Body of pancreas (tissue), 4 donors: ENCODE measurements at regions not wholly inside any gene's neighbourhood (a gene's known extent, or its start where the extent isn't known, plus 50 kb on each side); places are given as distances from the start of the nearest gene placed in this dataset.

Experiments used
- ATAC-seq: fragments of 150-250 bp; one replicate; pipeline ENCODE4 v1.9.1; 2016
- DNase-seq, 4 donors: peaks; one replicate each; pipeline ENCODE4 v3.0.0-alpha.2; 2019
- H3K27ac ChIP-seq, 4 donors: fragments of 200-600 bp; sonication (generic); 1 replicate in 3 of 4; 2 replicates in 1 of 4; pipeline versions ENCODE4 v1.5.1 to v1.6.1; 2016 to 2019; ENCODE audit warnings: mild to moderate bottlenecking in 1 of 4, mixed read lengths in 1 of 4, moderate library complexity in 1 of 4
- H3K27me3 ChIP-seq, 2 donors: fragments of 200-600 bp; sonication (generic); one replicate each; pipeline ENCODE4 v1.6.0; 2016; ENCODE audit warnings: mild to moderate bottlenecking in 1 of 2
- H3K36me3 ChIP-seq, 2 donors: fragments of 200-600 bp; sonication (generic); replicated peaks in 1 of 2; 2 replicates each; pipeline ENCODE4 v1.5.1; 2016; ENCODE audit warnings: low read depth in 2 of 2; ENCODE audit not compliant: insufficient read depth in 1 of 2
- H3K4me1 ChIP-seq: fragments of 200-600 bp; sonication (generic); one replicate; pipeline ENCODE4 v1.6.0; 2016
- H3K4me3 ChIP-seq, 2 donors: fragments of 200-600 bp; sonication (generic); 1 replicate in 1 of 2; 2 replicates in 1 of 2; pipeline ENCODE4 v1.5.1; 2016 to 2019
- H3K9me3 ChIP-seq, 3 donors: fragments of 200-600 bp; sonication (generic); 1 replicate in 2 of 3; 2 replicates in 1 of 3; pipeline ENCODE4 v1.5.1; 2016
- POLR2A ChIP-seq, 3 donors: fragments of 450-650 bp; IDR thresholded peaks; one replicate each; pipeline ENCODE4 v1.6.1; 2016; ENCODE audit warnings: antibody characterized with exemption in 3 of 3, mild to moderate bottlenecking in 2 of 3
- WGBS, 2 donors: methylation state at CpG; one replicate each; pipeline ENCODE4 v1.1.5; 2017; 5-methylcytosine and 5-hydroxymethylcytosine counted together
- intact Hi-C: fragments of 100-400 bp; cut with DNase I; formaldehyde crosslinking; loops from one replicate; pipeline ENCODE4 v1.15.1; 2023
- TF ChIP-seq, protein P1 (sequence below), 7 experiments: fragments of 450-650 bp in 4 of 7; fragments of 200-600 bp in 3 of 7; sonication (generic) in 3 of 7; IDR thresholded peaks; one replicate each; pipeline ENCODE4 v1.5.1; 2016 to 2019; ENCODE audit warnings: antibody characterized with exemption in 7 of 7

- Histone ChIP-seq H3K27ac (no peak overlapping the region), H3K27me3 (no peaks in the 10 kb centered on the region), H3K4me1 (no peaks in the 10 kb centered on the region), H3K4me3 (no peak overlapping the region), H3K36me3 (no peaks in the 10 kb centered on the region), H3K9me3 (no peaks in the 10 kb centered on the region)
- TF ChIP-seq, protein P1, sequence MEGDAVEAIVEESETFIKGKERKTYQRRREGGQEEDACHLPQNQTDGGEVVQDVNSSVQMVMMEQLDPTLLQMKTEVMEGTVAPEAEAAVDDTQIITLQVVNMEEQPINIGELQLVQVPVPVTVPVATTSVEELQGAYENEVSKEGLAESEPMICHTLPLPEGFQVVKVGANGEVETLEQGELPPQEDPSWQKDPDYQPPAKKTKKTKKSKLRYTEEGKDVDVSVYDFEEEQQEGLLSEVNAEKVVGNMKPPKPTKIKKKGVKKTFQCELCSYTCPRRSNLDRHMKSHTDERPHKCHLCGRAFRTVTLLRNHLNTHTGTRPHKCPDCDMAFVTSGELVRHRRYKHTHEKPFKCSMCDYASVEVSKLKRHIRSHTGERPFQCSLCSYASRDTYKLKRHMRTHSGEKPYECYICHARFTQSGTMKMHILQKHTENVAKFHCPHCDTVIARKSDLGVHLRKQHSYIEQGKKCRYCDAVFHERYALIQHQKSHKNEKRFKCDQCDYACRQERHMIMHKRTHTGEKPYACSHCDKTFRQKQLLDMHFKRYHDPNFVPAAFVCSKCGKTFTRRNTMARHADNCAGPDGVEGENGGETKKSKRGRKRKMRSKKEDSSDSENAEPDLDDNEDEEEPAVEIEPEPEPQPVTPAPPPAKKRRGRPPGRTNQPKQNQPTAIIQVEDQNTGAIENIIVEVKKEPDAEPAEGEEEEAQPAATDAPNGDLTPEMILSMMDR (IDR thresholded peaks at IDR 0.05): no peak
- TF ChIP-seq POLR2A (IDR thresholded peaks at IDR 0.05): no peak
- no peak for DNase-seq
- WGBS, 2 donors: 72 to 76% methylated on average over 3 of the region's 3 CpGs
- no peak for ATAC-seq
- intact Hi-C loops: no loop called here
Observed at GRCh38 chr13:90768116-90768515, 579.4 kb upstream of the MIR17HG start.

- H3K9me3 ChIP-seq: no peaks in the 10 kb centered on the region
- no peaks in the 10 kb centered on the region for H3K36me3 ChIP-seq
- H3K4me3 ChIP-seq: no peak overlapping the region
- H3K27ac ChIP-seq: no peak overlapping the region
- ATAC-seq (no peak), DNase-seq (no peak)
- no peaks in the 10 kb centered on the region for H3K4me1 ChIP-seq
- 61 to 68% methylated on average over 3 of the region's 3 CpGs for WGBS, 2 donors
- intact Hi-C loops: no loop called here
- no peaks in the 10 kb centered on the region for H3K27me3 ChIP-seq
- TF ChIP-seq, protein P1 (IDR thresholded peaks at IDR 0.05): no peak
- no peak for TF ChIP-seq POLR2A (IDR thresholded peaks at IDR 0.05)
Observed at GRCh38 chr13:90769387-90769786, 578.1 kb upstream of the MIR17HG start.

GRCh38 chr13:90770334-90770733 lies 577.2 kb upstream of the MIR17HG start:
- Histone ChIP-seq H3K9me3 (no peaks in the 10 kb centered on the region), H3K27me3 (no peaks in the 10 kb centered on the region), H3K4me3 (no peak overlapping the region), H3K27ac (no peak overlapping the region), H3K36me3 (no peaks in the 10 kb centered on the region), H3K4me1 (no peaks in the 10 kb centered on the region)
- intact Hi-C loops: no loop called here
- 43 to 54% methylated on average over 3 of the region's 3 CpGs for WGBS, 2 donors
- ATAC-seq (no peak), DNase-seq (no peak)
- TF ChIP-seq, protein P1 (IDR thresholded peaks at IDR 0.05): no peak
- no peak for TF ChIP-seq POLR2A (IDR thresholded peaks at IDR 0.05)

DNA sequence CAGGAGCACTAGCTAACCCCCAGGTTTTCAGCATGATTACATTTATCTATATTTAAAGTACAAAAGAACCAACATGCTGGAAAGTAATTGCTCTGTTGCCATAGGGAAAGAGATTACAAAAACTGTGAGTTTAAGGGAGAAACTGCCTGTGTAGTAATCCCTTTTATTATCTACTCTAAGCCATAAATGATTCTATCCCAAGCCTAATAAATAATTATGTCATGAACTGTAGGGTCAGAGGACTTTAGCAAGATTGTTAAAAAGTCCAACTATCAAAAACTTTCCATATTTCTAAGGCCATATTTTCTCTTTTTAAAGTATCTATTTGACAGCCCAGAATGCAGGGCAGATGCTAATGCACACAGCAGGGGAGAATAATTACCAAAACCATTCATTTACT lies 573.8 kb upstream of the MIR17HG start:
- intact Hi-C loops: no loop called here
- no peaks in the 10 kb centered on the region for H3K36me3 ChIP-seq
- no peak for DNase-seq
- H3K27ac ChIP-seq: no peak overlapping the region
- no peaks in the 10 kb centered on the region for H3K27me3 ChIP-seq
- no peaks in the 10 kb centered on the region for H3K9me3 ChIP-seq
- H3K4me1 ChIP-seq: no peaks in the 10 kb centered on the region
- no peak overlapping the region for H3K4me3 ChIP-seq
- ATAC-seq: no peak
- TF ChIP-seq, protein P1 (IDR thresholded peaks at IDR 0.05): no peak
- TF ChIP-seq POLR2A (IDR thresholded peaks at IDR 0.05): no peak

DNA sequence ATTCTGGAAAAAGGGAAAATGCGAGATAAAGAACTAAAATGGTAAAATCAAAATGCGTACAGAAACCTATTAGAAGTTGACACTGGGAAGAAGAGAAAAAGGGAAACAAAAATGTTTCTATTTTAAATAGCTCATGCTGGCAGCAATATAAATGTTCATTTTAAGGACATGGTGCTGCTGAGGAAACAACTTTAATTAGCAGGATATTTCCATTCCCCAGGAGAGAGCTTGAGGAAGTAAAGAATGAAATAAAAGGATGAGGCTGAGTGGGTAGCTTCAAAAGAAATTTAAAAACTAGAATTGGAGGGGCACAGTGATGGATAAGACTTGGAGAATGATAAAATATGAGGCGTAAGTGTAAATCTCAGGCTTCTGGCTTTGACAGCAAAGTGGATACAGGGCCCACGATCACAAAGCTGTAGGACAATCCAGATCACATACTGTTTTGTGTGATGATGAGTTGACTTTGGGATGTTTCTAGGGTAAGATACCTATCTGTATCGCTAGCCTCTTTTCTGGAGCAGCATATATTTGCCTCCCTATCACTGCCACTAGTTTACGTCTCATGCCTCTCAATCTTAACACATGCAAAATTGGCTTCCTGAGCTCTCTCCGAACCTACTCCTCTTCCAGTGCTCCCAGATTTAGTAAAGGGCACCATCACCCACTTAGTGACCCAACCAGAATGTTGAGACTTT lies 571.3 kb upstream of the MIR17HG start:
- H3K27me3 ChIP-seq: no peaks in the 10 kb centered on the region
- ATAC-seq (no peak), DNase-seq (no peak)
- no peak overlapping the region for H3K4me3 ChIP-seq
- H3K4me1 ChIP-seq: no peaks in the 10 kb centered on the region
- no peak for TF ChIP-seq POLR2A (IDR thresholded peaks at IDR 0.05)
- TF ChIP-seq, protein P1 (IDR thresholded peaks at IDR 0.05): no peak
- no peak overlapping the region for H3K27ac ChIP-seq
- WGBS, 2 donors: 87% methylated on average over 7 of the region's 7 CpGs
- intact Hi-C loops: no loop called here
- H3K9me3 ChIP-seq: no peaks in the 10 kb centered on the region
- H3K36me3 ChIP-seq: no peaks in the 10 kb centered on the region
